Progenitor cell of endocrine pancreas (in vitro differentiated cells): ENCODE measurements at regions not wholly inside any gene's neighbourhood (a gene's known extent, or its start where the extent isn't known, plus 50 kb on each side); places are given as distances from the start of the nearest gene placed in this dataset.

Source experiments
- DNase-seq: peaks from one replicate; pipeline ENCODE4 v3.0.0; 2021; ENCODE audit warnings: low spot score; ENCODE audit not compliant: unreplicated experiment
- H3K27ac Mint-ChIP-seq: 2 replicates; pipeline ENCODE4 v1.8.0; 2021; ENCODE audit warnings: mild to moderate bottlenecking, moderate library complexity, mixed read lengths
- H3K27me3 Mint-ChIP-seq: 2 replicates; pipeline ENCODE4 v1.8.0; 2021; ENCODE audit warnings: mixed read lengths
- H3K36me3 Mint-ChIP-seq: 2 replicates; pipeline ENCODE4 v1.8.0; 2022; ENCODE audit warnings: mixed read lengths; ENCODE audit not compliant: insufficient read depth
- H3K4me1 Mint-ChIP-seq: 2 replicates; pipeline ENCODE4 v1.8.0; 2021; ENCODE audit warnings: low read depth, mixed read lengths
- H3K4me3 Mint-ChIP-seq: 2 replicates; pipeline ENCODE4 v1.8.0; 2021; ENCODE audit warnings: low read depth, mild to moderate bottlenecking, moderate library complexity, mixed read lengths
- H3K9me3 Mint-ChIP-seq: 2 replicates; pipeline ENCODE4 v1.8.0; 2021; ENCODE audit warnings: low read depth, mixed read lengths
- TF ChIP-seq, protein P1 (sequence below): fragments of 200-600 bp; sonication (generic); IDR thresholded peaks from one replicate; pipeline ENCODE4 v1.5.0; 2021; ENCODE audit warnings: antibody characterized with exemption, mild to moderate bottlenecking; ENCODE audit not compliant: unreplicated experiment

DNA sequence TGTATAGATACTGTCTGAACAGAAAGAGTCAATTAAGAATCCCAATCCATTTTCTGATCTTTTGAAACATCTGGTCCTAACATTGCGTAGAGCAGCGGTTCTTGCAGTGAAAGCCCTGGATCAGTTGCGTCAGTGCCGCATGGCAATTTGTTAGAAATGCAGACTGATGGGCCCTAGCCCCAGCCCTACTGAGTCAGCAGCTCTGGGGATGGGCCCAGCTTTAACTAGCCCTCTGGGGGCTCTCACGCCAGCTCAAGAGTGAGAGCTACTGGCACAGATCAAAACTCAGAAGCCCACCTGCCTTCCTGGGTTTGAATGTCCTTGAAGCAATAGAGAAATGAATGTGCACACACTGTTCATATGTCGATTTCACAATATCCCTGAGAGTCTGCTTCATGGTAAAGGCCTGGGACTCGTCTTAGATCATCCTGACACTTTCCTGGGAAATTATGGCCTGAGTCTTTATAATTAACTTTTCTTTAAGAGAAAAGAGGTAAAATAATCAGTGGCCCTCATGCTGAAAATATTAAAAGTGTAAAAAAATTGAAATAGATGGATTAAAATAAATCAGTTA is 206.8 kb upstream of the TMTC4 start:
- TF ChIP-seq, protein P1, sequence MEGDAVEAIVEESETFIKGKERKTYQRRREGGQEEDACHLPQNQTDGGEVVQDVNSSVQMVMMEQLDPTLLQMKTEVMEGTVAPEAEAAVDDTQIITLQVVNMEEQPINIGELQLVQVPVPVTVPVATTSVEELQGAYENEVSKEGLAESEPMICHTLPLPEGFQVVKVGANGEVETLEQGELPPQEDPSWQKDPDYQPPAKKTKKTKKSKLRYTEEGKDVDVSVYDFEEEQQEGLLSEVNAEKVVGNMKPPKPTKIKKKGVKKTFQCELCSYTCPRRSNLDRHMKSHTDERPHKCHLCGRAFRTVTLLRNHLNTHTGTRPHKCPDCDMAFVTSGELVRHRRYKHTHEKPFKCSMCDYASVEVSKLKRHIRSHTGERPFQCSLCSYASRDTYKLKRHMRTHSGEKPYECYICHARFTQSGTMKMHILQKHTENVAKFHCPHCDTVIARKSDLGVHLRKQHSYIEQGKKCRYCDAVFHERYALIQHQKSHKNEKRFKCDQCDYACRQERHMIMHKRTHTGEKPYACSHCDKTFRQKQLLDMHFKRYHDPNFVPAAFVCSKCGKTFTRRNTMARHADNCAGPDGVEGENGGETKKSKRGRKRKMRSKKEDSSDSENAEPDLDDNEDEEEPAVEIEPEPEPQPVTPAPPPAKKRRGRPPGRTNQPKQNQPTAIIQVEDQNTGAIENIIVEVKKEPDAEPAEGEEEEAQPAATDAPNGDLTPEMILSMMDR: no peak
- H3K36me3 Mint-ChIP-seq: peaks cover 1% of the 10 kb centered on the region
- no peak overlapping the region for H3K4me3 Mint-ChIP-seq
- peaks cover 3% of the 10 kb centered on the region for H3K9me3 Mint-ChIP-seq
- no peak overlapping the region for H3K27ac Mint-ChIP-seq
- peaks cover 1% of the 10 kb centered on the region for H3K4me1 Mint-ChIP-seq
- H3K27me3 Mint-ChIP-seq: peaks cover 49% of the 10 kb centered on the region
- no peak for DNase-seq

DNA sequence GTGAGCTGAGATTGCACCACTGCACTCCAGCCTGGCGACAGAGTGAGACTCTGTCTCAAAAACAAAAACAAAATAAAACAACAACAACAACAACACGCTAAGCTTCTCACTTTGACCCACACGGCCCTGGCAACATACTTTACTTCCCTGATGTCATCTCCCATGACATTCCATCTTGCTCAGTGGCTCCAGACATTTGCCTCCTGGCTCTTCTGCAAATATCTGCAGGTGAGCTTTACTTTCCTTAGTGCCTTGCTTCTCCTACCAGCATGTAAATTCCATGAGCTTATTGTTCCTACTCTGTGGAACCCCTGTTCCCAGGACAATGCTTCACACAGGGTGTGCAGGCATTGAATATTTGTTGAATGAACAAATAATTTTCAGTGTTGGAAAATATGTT is 205.6 kb upstream of the TMTC4 start:
- no peak overlapping the region for H3K27ac Mint-ChIP-seq
- H3K36me3 Mint-ChIP-seq: peaks cover 5% of the 10 kb centered on the region
- DNase-seq: no peak
- TF ChIP-seq, protein P1: no peak
- H3K9me3 Mint-ChIP-seq: peaks cover 10% of the 10 kb centered on the region
- H3K4me1 Mint-ChIP-seq: peaks cover 1% of the 10 kb centered on the region
- H3K4me3 Mint-ChIP-seq: no peak overlapping the region
- H3K27me3 Mint-ChIP-seq: peaks cover 55% of the 10 kb centered on the region

- DNase-seq: no peak
- Mint-ChIP-seq H3K9me3 (peaks cover 11% of the 10 kb centered on the region), H3K4me1 (peaks cover 1% of the 10 kb centered on the region), H3K36me3 (peaks cover 5% of the 10 kb centered on the region), H3K27ac (no peak overlapping the region), H3K4me3 (no peak overlapping the region), H3K27me3 (peaks cover 56% of the 10 kb centered on the region)
- TF ChIP-seq, protein P1: no peak
Measured at GRCh38 chr13:100879255-100879654, 204.7 kb upstream of the TMTC4 start.

- peaks cover 1% of the 10 kb centered on the region for H3K4me1 Mint-ChIP-seq
- H3K4me3 Mint-ChIP-seq: no peak overlapping the region
- TF ChIP-seq, protein P1: no peak
- no peak for DNase-seq
- no peak overlapping the region for H3K27ac Mint-ChIP-seq
- H3K36me3 Mint-ChIP-seq: peaks cover 5% of the 10 kb centered on the region
- H3K27me3 Mint-ChIP-seq: peaks cover 60% of the 10 kb centered on the region
- peaks cover 11% of the 10 kb centered on the region for H3K9me3 Mint-ChIP-seq
Measured at GRCh38 chr13:100876044-100876403, 201.4 kb upstream of the TMTC4 start.

- H3K27ac Mint-ChIP-seq: no peak overlapping the region
- H3K36me3 Mint-ChIP-seq: peaks cover 5% of the 10 kb centered on the region
- peaks cover 1% of the 10 kb centered on the region for H3K4me1 Mint-ChIP-seq
- DNase-seq: no peak
- no peak overlapping the region for H3K4me3 Mint-ChIP-seq
- peaks cover 56% of the 10 kb centered on the region for H3K27me3 Mint-ChIP-seq
- peaks cover 11% of the 10 kb centered on the region for H3K9me3 Mint-ChIP-seq
- TF ChIP-seq, protein P1: no peak
Measured at GRCh38 chr13:100875392-100876043, 200.9 kb upstream of the TMTC4 start.
